Trophoblast cell (in vitro differentiated cells and primary cell): ENCODE measurements at regions not wholly inside any gene's neighbourhood (a gene's known extent, or its start where the extent isn't known, plus 50 kb on each side); places are given as distances from the start of the nearest gene placed in this dataset.

ENCODE experiments used
- DNase-seq, 2 donors: peaks; one replicate each; pipeline ENCODE4 v3.0.0-alpha.2; 2016
- H2AFZ ChIP-seq: 2 replicates; pipeline ENCODE4 v1.6.1; 2013; ENCODE audit warnings: low read length, moderate library complexity, mild to moderate bottlenecking; ENCODE audit not compliant: insufficient read depth, poor library complexity
- H2AK5ac ChIP-seq: 2 replicates; pipeline ENCODE4 v1.6.1; 2013; ENCODE audit warnings: mild to moderate bottlenecking, low read length
- H2BK120ac ChIP-seq: 2 replicates; pipeline ENCODE4 v1.6.1; 2013; ENCODE audit warnings: low read length, mild to moderate bottlenecking, moderate library complexity; ENCODE audit not compliant: insufficient read depth, poor library complexity
- H2BK12ac ChIP-seq: 2 replicates; pipeline ENCODE4 v1.6.1; 2013; ENCODE audit warnings: mild to moderate bottlenecking, low read length, moderate library complexity
- H2BK5ac ChIP-seq: 2 replicates; pipeline ENCODE4 v1.6.1; 2013; ENCODE audit warnings: low read length, low read depth, moderate library complexity, mild to moderate bottlenecking; ENCODE audit not compliant: poor library complexity
- H3K14ac ChIP-seq: 2 replicates; pipeline ENCODE4 v1.6.1; 2013; ENCODE audit warnings: mild to moderate bottlenecking, low read length
- H3K18ac ChIP-seq: 2 replicates; pipeline ENCODE4 v1.6.1; 2013; ENCODE audit warnings: mild to moderate bottlenecking, low read length
- H3K23ac ChIP-seq: 2 replicates; pipeline ENCODE4 v1.6.1; 2013; ENCODE audit warnings: low read length
- H3K27ac ChIP-seq: 2 replicates; pipeline ENCODE4 v1.5.1; 2013; ENCODE audit warnings: low read depth, mild to moderate bottlenecking, inconsistent platforms, low read length, moderate library complexity
- H3K27me3 ChIP-seq: 2 replicates; pipeline ENCODE4 v1.6.1; 2013; ENCODE audit warnings: inconsistent platforms, mild to moderate bottlenecking, low read length, moderate library complexity; ENCODE audit not compliant: insufficient read depth
- H3K36me3 ChIP-seq, 2 experiments: 1 replicate in 1 of 2; 2 replicates in 1 of 2; pipeline ENCODE4 v1.6.1; 2013; ENCODE audit warnings: low read length in 2 of 2, mild to moderate bottlenecking in 2 of 2, moderate library complexity in 1 of 2; ENCODE audit not compliant: insufficient read depth in 2 of 2, control insufficient read depth in 1 of 2
- H3K4ac ChIP-seq: 2 replicates; pipeline ENCODE4 v1.6.1; 2013; ENCODE audit warnings: low read depth, mild to moderate bottlenecking, low read length, moderate library complexity
- H3K4me1 ChIP-seq, 2 experiments: 1 replicate in 1 of 2; 2 replicates in 1 of 2; pipeline ENCODE4 v1.6.1; 2013; ENCODE audit warnings: low read length in 2 of 2, mild to moderate bottlenecking in 2 of 2, moderate library complexity in 1 of 2; ENCODE audit not compliant: insufficient read depth in 2 of 2, control insufficient read depth in 1 of 2
- H3K4me2 ChIP-seq: 2 replicates; pipeline ENCODE4 v1.6.1; 2013; ENCODE audit warnings: inconsistent platforms, mild to moderate bottlenecking, low read length, moderate library complexity
- H3K4me3 ChIP-seq: 2 replicates; pipeline ENCODE4 v1.5.1; 2013; ENCODE audit warnings: mild to moderate bottlenecking, low read depth, low read length, inconsistent platforms
- H3K79me1 ChIP-seq: one replicate; pipeline ENCODE4 v1.6.1; 2013; ENCODE audit warnings: low read length
- H3K79me2 ChIP-seq: 2 replicates; pipeline ENCODE4 v1.6.1; 2013; ENCODE audit warnings: low read length, mild to moderate bottlenecking; ENCODE audit not compliant: control insufficient read depth, insufficient read depth, poor library complexity
- H3K9ac ChIP-seq: 2 replicates; pipeline ENCODE4 v1.6.1; 2013; ENCODE audit warnings: mild to moderate bottlenecking, low read length
- H3K9me3 ChIP-seq: 2 replicates; pipeline ENCODE4 v1.6.1; 2013; ENCODE audit warnings: low read depth, mild to moderate bottlenecking, control low read depth, inconsistent platforms, low read length; ENCODE audit not compliant: insufficient read depth
- H4K12ac ChIP-seq: 2 replicates; pipeline ENCODE4 v1.6.1; 2013; ENCODE audit warnings: low read depth, mild to moderate bottlenecking, low read length, moderate library complexity
- H4K8ac ChIP-seq: 2 replicates; pipeline ENCODE4 v1.6.1; 2013; ENCODE audit warnings: low read depth, mild to moderate bottlenecking, low read length, moderate library complexity
- H4K91ac ChIP-seq: one replicate; pipeline ENCODE4 v1.6.1; 2013; ENCODE audit warnings: low read depth, mild to moderate bottlenecking, low read length, moderate library complexity
- WGBS: extraction: QIAGEN DNeasy Blood & Tissue Kit; methylation state at CpG from one replicate; pipeline ENCODE4 v1.1.7; 2013; ENCODE audit warnings: missing lambda C conversion rate; ENCODE audit not compliant: insufficient read length, insufficient coverage; ENCODE audit errors: extremely low coverage; 5-methylcytosine and 5-hydroxymethylcytosine counted together

GRCh38 chr11:128069665-128070064 is 517.7 kb downstream of the ETS1 start:
- Histone ChIP-seq H3K4ac (no peak overlapping the region), H3K27me3 (no peaks in the 10 kb centered on the region), H3K4me2 (no peak overlapping the region), H2BK5ac (no peak overlapping the region), H4K12ac (no peak overlapping the region), H3K14ac (no peak overlapping the region), H3K36me3 (no peaks in the 10 kb centered on the region), H2AK5ac (no peak overlapping the region), H3K79me1 (no peaks in the 10 kb centered on the region), H2BK120ac (no peak overlapping the region), H3K18ac (no peak overlapping the region), H2AFZ (no peak overlapping the region), H3K23ac (no peak overlapping the region), H3K27ac (no peak overlapping the region), H3K9ac (no peak overlapping the region), H3K4me3 (no peak overlapping the region), H3K4me1 (no peaks in the 10 kb centered on the region), H4K91ac (no peak overlapping the region), H3K79me2 (no peaks in the 10 kb centered on the region), H4K8ac (no peak overlapping the region), H2BK12ac (no peak overlapping the region), H3K9me3 (no peaks in the 10 kb centered on the region)
- no peak for DNase-seq
- WGBS, result no CpG with 5 or more reads among the region's 2 CpGs

GRCh38 chr11:128067780-128068179 is 519.6 kb downstream of the ETS1 start:
- Histone ChIP-seq H3K27me3 (no peaks in the 10 kb centered on the region), H3K4me3 (no peak overlapping the region), H3K36me3 (no peaks in the 10 kb centered on the region), H3K23ac (no peak overlapping the region), H2BK12ac (no peak overlapping the region), H3K4ac (no peak overlapping the region), H3K27ac (no peak overlapping the region), H3K9ac (no peak overlapping the region), H3K4me2 (no peak overlapping the region), H3K18ac (no peak overlapping the region), H3K9me3 (no peaks in the 10 kb centered on the region), H3K14ac (no peak overlapping the region), H2AK5ac (no peak overlapping the region), H4K8ac (no peak overlapping the region), H3K79me2 (no peaks in the 10 kb centered on the region), H4K12ac (no peak overlapping the region), H4K91ac (no peak overlapping the region), H2BK5ac (no peak overlapping the region), H2BK120ac (no peak overlapping the region), H3K79me1 (no peaks in the 10 kb centered on the region), H2AFZ (no peak overlapping the region), H3K4me1 (no peaks in the 10 kb centered on the region)
- DNase-seq, result no peak
- no CpG with 5 or more reads among the region's 1 CpG for WGBS

DNA sequence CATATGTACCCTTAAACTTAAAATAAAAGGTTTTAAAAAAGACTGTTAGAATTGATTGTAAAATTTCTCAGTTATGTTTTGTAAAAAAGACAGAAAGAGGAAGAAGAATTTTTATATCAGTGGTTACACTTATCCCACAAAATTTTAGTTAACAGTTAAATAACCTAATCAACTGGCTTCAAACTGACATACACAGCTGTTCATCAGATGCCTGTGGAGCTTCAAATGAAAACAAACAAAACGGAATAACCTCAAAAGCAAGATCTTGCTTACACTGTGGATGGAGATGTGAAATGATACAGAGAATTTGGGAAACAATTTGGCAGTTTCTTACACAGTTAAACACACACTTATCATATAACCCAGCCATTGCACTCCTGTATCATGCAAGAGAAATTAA is 521.0 kb downstream of the ETS1 start:
- Histone ChIP-seq H3K4me3 (no peak overlapping the region), H3K79me1 (peaks cover 2% of the 10 kb centered on the region), H3K27me3 (no peaks in the 10 kb centered on the region), H2BK12ac (no peak overlapping the region), H3K4me2 (no peak overlapping the region), H4K12ac (no peak overlapping the region), H4K8ac (no peak overlapping the region), H3K23ac (no peak overlapping the region), H3K14ac (no peak overlapping the region), H3K79me2 (no peaks in the 10 kb centered on the region), H2AFZ (no peak overlapping the region), H3K9me3 (no peaks in the 10 kb centered on the region), H4K91ac (no peak overlapping the region), H3K9ac (no peak overlapping the region), H2BK5ac (no peak overlapping the region), H3K18ac (no peak overlapping the region), H2AK5ac (no peak overlapping the region), H3K36me3 (no peaks in the 10 kb centered on the region), H3K4ac (no peak overlapping the region), H3K4me1 (peaks cover 0 to 2% of the 10 kb centered on the region in 2 experiments), H2BK120ac (no peak overlapping the region), H3K27ac (no peak overlapping the region)
- no peak for DNase-seq
- WGBS, result no CpG with 5 or more reads among the region's 1 CpG

DNA sequence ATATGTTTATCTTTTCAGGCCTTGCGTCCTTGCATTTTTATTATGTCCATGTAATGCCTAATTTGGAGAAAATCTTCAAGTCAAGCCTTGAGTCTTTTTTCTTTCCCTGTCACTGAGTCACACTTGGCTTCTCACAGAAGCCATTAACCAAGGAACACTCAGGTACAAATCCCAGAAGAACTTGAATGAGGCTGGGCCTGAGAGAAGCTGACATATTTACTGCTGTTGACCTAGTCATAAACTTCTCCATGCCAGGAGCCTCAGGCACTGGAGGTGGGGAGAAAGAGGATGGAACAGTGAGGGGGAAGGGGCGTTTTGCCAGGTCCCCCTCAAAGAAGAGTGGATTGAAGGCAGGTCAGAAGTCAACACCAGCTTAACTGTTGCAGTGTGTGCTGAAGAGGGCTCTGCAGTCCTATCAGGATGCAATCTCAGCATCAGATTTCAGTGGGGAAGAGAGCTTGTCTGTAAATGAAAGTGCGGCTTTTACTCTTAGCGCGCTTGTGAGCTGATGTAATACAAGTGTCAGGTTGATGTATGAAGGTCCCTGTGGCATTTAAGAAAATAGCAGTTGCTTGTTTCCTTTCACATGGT is 526.0 kb downstream of the ETS1 start:
- Histone ChIP-seq H2AFZ (no peak overlapping the region), H3K27ac (peak overlapping the region; percentile 80), H3K18ac (no peak overlapping the region), H3K4me3 (no peak overlapping the region), H3K9me3 (no peaks in the 10 kb centered on the region), H2BK12ac (no peak overlapping the region), H3K4ac (no peak overlapping the region), H3K4me1 (peaks cover 2 to 6% of the 10 kb centered on the region in 2 experiments), H2AK5ac (no peak overlapping the region), H3K23ac (no peak overlapping the region), H4K12ac (no peak overlapping the region), H2BK120ac (no peak overlapping the region), H3K14ac (no peak overlapping the region), H3K79me2 (no peaks in the 10 kb centered on the region), H3K9ac (no peak overlapping the region), H4K8ac (no peak overlapping the region), H3K27me3 (no peaks in the 10 kb centered on the region), H3K79me1 (peaks cover 5% of the 10 kb centered on the region), H3K36me3 (no peaks in the 10 kb centered on the region), H3K4me2 (no peak overlapping the region), H2BK5ac (no peak overlapping the region), H4K91ac (no peak overlapping the region)
- DNase-seq, result peak in 1 of 2 donors; percentile 26
- WGBS, result no CpG with 5 or more reads among the region's 5 CpGs
